NCI-H460 (cell line): ENCODE measurements at regions not wholly inside any gene's neighbourhood (a gene's known extent, or its start where the extent isn't known, plus 50 kb on each side); places are given as distances from the start of the nearest gene placed in this dataset.
A peak's percentile ranks its signal among the peaks of the same experiment; 100 is the strongest.
"Not testable (repeated sequence)": the region's sequence is repeated elsewhere in the genome, so short reads cannot be mapped to it uniquely, and the experiment has no call there.

ENCODE experiments used
- DNase-seq: peaks from one replicate; pipeline ENCODE4 v3.0.0-alpha.2; 2016; ENCODE audit warnings: low read depth; ENCODE audit errors: extremely low read depth

GRCh38 chr6:134422426-134423231 lies 104.7 kb upstream of the SGK1 start:
- DNase-seq: peak; percentile 82

GRCh38 chr6:134421501-134421900 lies 103.6 kb upstream of the SGK1 start:
- DNase-seq: peak; percentile 49

- peak; percentile 66 for DNase-seq
Measured at GRCh38 chr6:134420614-134421181, 102.8 kb upstream of the SGK1 start.

- DNase-seq: no peak
Measured at GRCh38 chr6:134419716-134420115, 101.8 kb upstream of the SGK1 start.

GRCh38 chr6:134416418-134417154 lies 98.7 kb upstream of the SGK1 start:
- DNase-seq: peak; percentile 54

- DNase-seq: no peak
Measured at GRCh38 chr6:134415656-134416055, 97.7 kb upstream of the SGK1 start.

- no peak for DNase-seq
Measured at GRCh38 chr6:134415194-134415593, 97.3 kb upstream of the SGK1 start.

GRCh38 chr6:134414793-134415192 lies 96.9 kb upstream of the SGK1 start:
- DNase-seq: no peak

GRCh38 chr6:134413241-134413643 lies 95.3 kb upstream of the SGK1 start:
- DNase-seq: no peak

GRCh38 chr6:134410541-134410940 lies 92.6 kb upstream of the SGK1 start:
- DNase-seq: no peak

GRCh38 chr6:134407791-134408190 lies 89.9 kb upstream of the SGK1 start:
- no peak for DNase-seq

GRCh38 chr6:134406311-134406710 lies 88.4 kb upstream of the SGK1 start:
- DNase-seq: no peak

- DNase-seq: no peak
Measured at GRCh38 chr6:134405386-134406087, 87.6 kb upstream of the SGK1 start.

GRCh38 chr6:134403312-134403711 lies 85.4 kb upstream of the SGK1 start:
- DNase-seq: not testable (repeated sequence)

GRCh38 chr6:134402372-134402984 lies 84.6 kb upstream of the SGK1 start:
- DNase-seq: no peak

- no peak for DNase-seq
Measured at GRCh38 chr6:134400941-134401340, 83.0 kb upstream of the SGK1 start.

- DNase-seq: no peak
Measured at GRCh38 chr6:134398453-134398852, 80.5 kb upstream of the SGK1 start.

- no peak for DNase-seq
Measured at GRCh38 chr6:134397676-134398075, 79.8 kb upstream of the SGK1 start.

- DNase-seq: no peak
Measured at GRCh38 chr6:134394905-134395304, 77.0 kb upstream of the SGK1 start.

- DNase-seq: no peak
Measured at GRCh38 chr6:134394208-134394607, 76.3 kb upstream of the SGK1 start.

- no peak for DNase-seq
Measured at GRCh38 chr6:134391205-134391604, 73.3 kb upstream of the SGK1 start.
